ENCODE measurements at regions not wholly inside any gene's neighbourhood (a gene's known extent, or its start where the extent isn't known, plus 50 kb on each side); places are given as distances from the start of the nearest gene placed in this dataset.

GRCh38 chrX:40849906-40850823 lies 114.8 kb upstream of the MED14 start:
- Mint-ChIP-seq H3K4me1 (ENCODE audit: low read depth) (no peaks in the 10 kb centered on the region), H3K27me3 (no peaks in the 10 kb centered on the region), H3K27ac (no peak overlapping the region), H3K36me3 (ENCODE audit: low read depth) (no peaks in the 10 kb centered on the region), H3K9me3 (no peaks in the 10 kb centered on the region), H3K4me3 (no peak overlapping the region)
- H3K4me3 ChIP-seq (ENCODE audit: low read length): no peak overlapping the region
- H3K27me3 ChIP-seq (ENCODE audit: control insufficient read depth in 1 of 2, insufficient read depth in 2 of 2, low read length in 2 of 2): no peaks in the 10 kb centered on the region
- TF ChIP-seq, protein P1, sequence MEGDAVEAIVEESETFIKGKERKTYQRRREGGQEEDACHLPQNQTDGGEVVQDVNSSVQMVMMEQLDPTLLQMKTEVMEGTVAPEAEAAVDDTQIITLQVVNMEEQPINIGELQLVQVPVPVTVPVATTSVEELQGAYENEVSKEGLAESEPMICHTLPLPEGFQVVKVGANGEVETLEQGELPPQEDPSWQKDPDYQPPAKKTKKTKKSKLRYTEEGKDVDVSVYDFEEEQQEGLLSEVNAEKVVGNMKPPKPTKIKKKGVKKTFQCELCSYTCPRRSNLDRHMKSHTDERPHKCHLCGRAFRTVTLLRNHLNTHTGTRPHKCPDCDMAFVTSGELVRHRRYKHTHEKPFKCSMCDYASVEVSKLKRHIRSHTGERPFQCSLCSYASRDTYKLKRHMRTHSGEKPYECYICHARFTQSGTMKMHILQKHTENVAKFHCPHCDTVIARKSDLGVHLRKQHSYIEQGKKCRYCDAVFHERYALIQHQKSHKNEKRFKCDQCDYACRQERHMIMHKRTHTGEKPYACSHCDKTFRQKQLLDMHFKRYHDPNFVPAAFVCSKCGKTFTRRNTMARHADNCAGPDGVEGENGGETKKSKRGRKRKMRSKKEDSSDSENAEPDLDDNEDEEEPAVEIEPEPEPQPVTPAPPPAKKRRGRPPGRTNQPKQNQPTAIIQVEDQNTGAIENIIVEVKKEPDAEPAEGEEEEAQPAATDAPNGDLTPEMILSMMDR (IDR thresholded peaks at IDR 0.05): no peak
- ATAC-seq (ENCODE audit: poor library complexity) (no peak), DNase-seq (no peak)
- no peaks in the 10 kb centered on the region for H3K36me3 ChIP-seq (ENCODE audit: insufficient read depth, low read length)
- CTCF ChIA-PET: interaction anchor here (0.7 kb wide), 1 partner anchor 182 kb away, joined by 3 read pairs; no protein-coding TSS in a partner anchor
- no peak overlapping the region for H3K27ac ChIP-seq (ENCODE audit: low read depth in 1 of 2, low read length in 2 of 2)
- no peaks in the 10 kb centered on the region for H3K9me3 ChIP-seq (ENCODE audit: control insufficient read depth in 1 of 2, insufficient read depth in 1 of 2, low read length in 2 of 2)
- POLR2A ChIA-PET: no interaction called here
- intact Hi-C loops (cut with DNase I, micrococcal nuclease): no loop called here
- H3K4me1 ChIP-seq (ENCODE audit: insufficient read depth, low read length): no peaks in the 10 kb centered on the region

GRCh38 chrX:40852586-40852985 lies 117.2 kb upstream of the MED14 start:
- intact Hi-C loops (cut with DNase I, micrococcal nuclease): no loop called here
- POLR2A ChIA-PET: no interaction called here
- TF ChIP-seq, protein P1 (IDR thresholded peaks at IDR 0.05): no peak

DNA sequence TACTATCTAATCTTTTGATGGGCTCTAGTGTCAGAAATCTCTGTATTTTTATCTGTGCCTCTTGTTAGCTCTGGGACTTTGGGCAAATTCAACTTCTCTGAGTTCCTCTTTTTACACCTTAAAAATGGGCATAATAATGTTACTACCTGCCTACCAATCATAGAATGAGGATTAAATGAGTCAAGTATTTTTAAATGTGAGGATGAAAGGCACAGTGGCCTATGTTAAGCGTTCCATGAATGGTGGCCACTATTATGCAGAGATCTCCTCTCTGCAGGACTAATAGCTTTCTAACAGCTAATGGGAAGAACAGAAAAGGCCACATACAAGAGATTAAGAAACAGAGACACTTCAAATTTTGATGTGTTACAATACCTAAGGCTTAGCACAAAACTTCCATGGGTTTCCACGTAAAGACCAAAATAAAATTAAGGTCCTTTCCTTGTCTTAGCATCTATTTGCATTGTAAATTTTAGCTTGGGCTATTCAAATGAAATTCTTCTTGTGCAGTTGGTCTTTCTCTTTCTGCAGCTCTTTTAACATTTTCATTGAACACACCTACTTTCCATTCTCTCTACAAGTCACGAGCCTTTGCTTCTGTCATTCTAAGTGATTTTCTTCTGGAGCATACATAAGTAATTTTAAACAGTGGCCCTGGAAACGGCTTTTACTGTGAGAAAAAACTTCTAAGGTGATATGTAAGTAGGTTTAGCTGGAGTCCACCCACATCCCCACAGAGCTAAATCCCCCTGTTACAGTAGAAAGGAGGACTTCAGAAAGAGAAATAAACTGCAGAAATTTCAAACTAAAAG lies 117.9 kb upstream of the MED14 start:
- ChIA-PET CTCF (no interaction called here), POLR2A (no interaction called here)
- Histone ChIP-seq H3K9me3 (ENCODE audit: control insufficient read depth in 1 of 2, insufficient read depth in 1 of 2, low read length in 2 of 2) (no peaks in the 10 kb centered on the region), H3K4me3 (ENCODE audit: low read length) (no peak overlapping the region), H3K27me3 (ENCODE audit: control insufficient read depth in 1 of 2, insufficient read depth in 2 of 2, low read length in 2 of 2) (no peaks in the 10 kb centered on the region), H3K27ac (ENCODE audit: low read depth in 1 of 2, low read length in 2 of 2) (no peak overlapping the region), H3K4me1 (ENCODE audit: insufficient read depth, low read length) (no peaks in the 10 kb centered on the region), H3K36me3 (ENCODE audit: insufficient read depth, low read length) (no peaks in the 10 kb centered on the region)
- Mint-ChIP-seq H3K9me3 (no peaks in the 10 kb centered on the region), H3K27ac (no peak overlapping the region), H3K4me3 (no peak overlapping the region), H3K4me1 (ENCODE audit: low read depth) (no peaks in the 10 kb centered on the region), H3K36me3 (ENCODE audit: low read depth) (no peaks in the 10 kb centered on the region), H3K27me3 (no peaks in the 10 kb centered on the region)
- ATAC-seq (ENCODE audit: poor library complexity) (no peak), DNase-seq (no peak)
- TF ChIP-seq, protein P1 (IDR thresholded peaks at IDR 0.05): no peak
- intact Hi-C loops (cut with DNase I, micrococcal nuclease): no loop called here

More at GRCh38 chrX:40852586-40852985, 117.2 kb upstream of the MED14 start:
- Histone ChIP-seq H3K4me3 (ENCODE audit: low read length) (no peak overlapping the region), H3K36me3 (ENCODE audit: insufficient read depth, low read length) (no peaks in the 10 kb centered on the region), H3K4me1 (ENCODE audit: insufficient read depth, low read length) (no peaks in the 10 kb centered on the region), H3K27ac (ENCODE audit: low read depth in 1 of 2, low read length in 2 of 2) (no peak overlapping the region), H3K9me3 (ENCODE audit: control insufficient read depth in 1 of 2, insufficient read depth in 1 of 2, low read length in 2 of 2) (no peaks in the 10 kb centered on the region), H3K27me3 (ENCODE audit: control insufficient read depth in 1 of 2, insufficient read depth in 2 of 2, low read length in 2 of 2) (no peaks in the 10 kb centered on the region)
- Mint-ChIP-seq H3K27ac (no peak overlapping the region), H3K36me3 (ENCODE audit: low read depth) (no peaks in the 10 kb centered on the region), H3K4me3 (no peak overlapping the region), H3K4me1 (ENCODE audit: low read depth) (no peaks in the 10 kb centered on the region), H3K27me3 (no peaks in the 10 kb centered on the region), H3K9me3 (no peaks in the 10 kb centered on the region)
- ATAC-seq (ENCODE audit: poor library complexity) (no peak), DNase-seq (no peak)
- CTCF ChIA-PET: no interaction called here
